ENCODE measurements at regions not wholly inside any gene's neighbourhood (a gene's known extent, or its start where the extent isn't known, plus 50 kb on each side); places are given as distances from the start of the nearest gene placed in this dataset.
"Not testable (repeated sequence)": the region's sequence is repeated elsewhere in the genome, so short reads cannot be mapped to it uniquely, and the experiment has no call there.

DNA sequence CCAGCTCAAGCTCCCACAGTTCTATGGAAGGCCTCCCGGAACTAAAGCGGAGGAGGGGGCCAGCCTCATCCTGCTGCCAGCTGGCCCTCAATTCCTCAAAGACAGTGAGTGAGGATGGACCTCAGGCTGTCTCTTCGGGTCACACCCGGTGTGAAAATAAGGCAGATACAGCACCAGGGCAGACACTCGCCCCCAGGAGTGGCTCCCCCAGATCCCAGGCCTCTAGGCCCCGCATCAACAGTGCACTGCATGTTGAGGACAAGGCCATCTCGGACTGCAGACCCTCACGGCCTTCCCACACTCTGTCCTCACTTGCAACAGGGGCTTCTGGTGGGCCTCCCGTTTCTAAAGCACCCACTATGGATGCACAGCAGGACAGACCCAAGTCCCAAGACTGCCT, 239.2 kb upstream of the ZNF322 start:
- H3K27me3 ChIP-seq; H3K9me3 ChIP-seq; H3K4me3 ChIP-seq; H3K27ac ChIP-seq; H3K36me3 ChIP-seq; DNase-seq; H3K4me1 ChIP-seq; intact Hi-C loops (cut with DNase I; ENCODE audit: low total_unique reads): not testable (repeated sequence)

DNA sequence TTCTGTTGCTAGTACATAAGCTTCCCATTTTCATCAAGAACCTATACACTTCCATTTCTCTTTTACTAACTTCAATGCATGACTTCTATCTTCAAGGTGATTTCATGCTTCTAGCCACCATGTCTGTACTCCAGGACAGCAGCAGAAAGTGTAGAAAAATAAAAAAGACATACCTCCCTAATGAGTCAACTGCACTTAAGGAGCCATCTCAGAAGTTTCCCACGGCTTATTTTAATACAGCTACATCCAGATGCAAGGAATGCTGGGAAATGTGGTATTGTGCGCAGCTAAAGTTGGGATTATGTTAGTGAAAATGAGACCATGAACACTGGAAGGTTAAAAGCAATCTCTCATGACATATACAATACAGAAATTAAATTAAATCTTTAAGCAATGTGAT, 264.7 kb upstream of the ZNF322 start:
- DNase-seq; H3K4me3 ChIP-seq; H3K27ac ChIP-seq; H3K9me3 ChIP-seq; intact Hi-C loops (cut with DNase I; ENCODE audit: low total_unique reads); H3K36me3 ChIP-seq; H3K27me3 ChIP-seq; H3K4me1 ChIP-seq: not testable (repeated sequence)

DNA sequence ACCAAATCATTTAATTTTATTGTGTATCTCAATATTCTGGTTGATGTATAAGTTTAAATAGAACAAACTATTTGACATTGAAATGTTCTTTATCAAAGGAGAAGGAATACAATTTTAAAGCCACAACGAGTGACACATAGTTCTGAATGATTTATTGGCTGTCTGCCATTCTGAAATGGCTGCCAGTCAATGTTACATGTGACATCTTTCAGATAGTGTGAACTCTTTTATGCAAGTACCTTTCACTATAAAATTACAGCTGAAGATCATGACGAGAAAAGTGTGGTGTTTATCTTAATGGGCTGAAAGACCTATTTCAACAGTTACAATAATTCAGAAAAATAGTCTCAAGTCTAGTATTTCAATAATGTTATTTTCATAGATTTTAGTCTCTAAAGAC, 268.6 kb upstream of the ZNF322 start:
- H3K27me3 ChIP-seq; H3K9me3 ChIP-seq; DNase-seq; H3K36me3 ChIP-seq; intact Hi-C loops (cut with DNase I; ENCODE audit: low total_unique reads); H3K4me1 ChIP-seq; H3K4me3 ChIP-seq; H3K27ac ChIP-seq: not testable (repeated sequence)

DNA sequence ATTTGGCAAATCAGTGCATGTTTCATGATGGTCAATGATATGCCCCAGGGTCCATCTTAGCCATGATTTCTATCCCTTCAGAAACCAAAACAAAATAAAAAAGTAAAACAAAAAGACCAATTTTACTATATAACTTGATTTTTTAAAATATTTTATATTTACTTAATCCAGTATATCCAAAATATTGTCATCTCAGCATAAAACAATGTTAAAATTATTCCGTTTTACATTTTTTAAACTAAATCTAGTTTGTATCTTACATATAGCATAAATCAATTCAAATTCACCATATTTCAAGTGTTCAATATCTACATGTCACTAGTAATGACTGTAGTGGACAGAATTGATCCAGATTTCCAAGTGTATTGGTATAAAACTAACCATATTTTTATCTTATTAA, 277.7 kb upstream of the ZNF322 start:
- H3K27me3 ChIP-seq; H3K9me3 ChIP-seq; DNase-seq; H3K36me3 ChIP-seq; H3K27ac ChIP-seq; H3K4me1 ChIP-seq; intact Hi-C loops (cut with DNase I; ENCODE audit: low total_unique reads); H3K4me3 ChIP-seq: not testable (repeated sequence)

DNA sequence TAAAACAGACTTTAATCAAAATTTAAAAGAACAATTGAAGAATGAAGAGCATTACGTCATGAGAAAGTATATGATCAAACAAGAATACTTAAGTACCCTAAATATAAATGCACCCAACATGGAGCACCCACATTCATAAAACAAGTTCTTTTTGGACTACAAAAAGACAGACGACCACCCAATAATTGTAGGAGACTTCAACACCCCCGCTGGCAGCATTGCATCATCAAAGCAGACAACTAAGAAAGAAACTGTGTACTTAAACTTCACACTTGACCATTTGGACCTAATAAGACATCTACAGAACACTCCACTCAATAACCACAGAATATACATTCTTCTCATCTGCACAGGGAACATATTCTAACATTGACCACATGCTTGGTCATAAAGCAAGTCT, 291.7 kb upstream of the ZNF322 start:
- DNase-seq; H3K4me1 ChIP-seq; H3K4me3 ChIP-seq; H3K9me3 ChIP-seq; H3K27ac ChIP-seq; intact Hi-C loops (cut with DNase I; ENCODE audit: low total_unique reads); H3K27me3 ChIP-seq; H3K36me3 ChIP-seq: not testable (repeated sequence)

DNA sequence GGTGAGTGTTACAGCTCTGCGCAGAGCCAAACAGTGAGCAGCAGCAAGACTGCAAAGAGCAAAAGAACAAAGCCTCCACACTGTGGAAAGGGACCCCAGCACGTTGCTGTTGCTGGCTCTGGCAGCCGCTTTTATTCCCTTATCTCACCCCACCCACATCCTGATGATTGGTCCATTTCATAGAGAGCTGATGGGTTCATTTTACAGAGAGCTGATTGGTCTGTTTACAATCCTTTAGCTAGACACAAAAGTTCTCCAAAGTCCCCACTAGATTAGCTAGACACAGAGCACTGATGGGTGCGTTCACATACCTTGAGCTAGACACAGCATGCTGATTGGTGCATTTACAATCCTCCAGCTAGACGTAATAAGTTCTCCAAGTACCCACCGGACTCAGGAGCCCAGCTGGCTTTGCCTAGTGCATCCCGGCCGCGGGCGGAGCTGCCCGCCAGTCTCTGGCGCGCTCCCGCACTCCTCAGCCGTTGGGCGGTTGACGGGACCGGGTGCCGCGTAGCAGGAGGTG, 291.4 kb upstream of the PRSS16 start:
- H3K36me3 ChIP-seq; H3K9me3 ChIP-seq; H3K27me3 ChIP-seq; H3K4me1 ChIP-seq; intact Hi-C loops (cut with DNase I; ENCODE audit: low total_unique reads): not testable (repeated sequence)
- Histone ChIP-seq H3K4me3 (peak overlapping the region; percentile 36 to 58), H3K27ac (peak overlapping the region; percentile 83 to 90)
- DNase-seq: peak; percentile 22 to 46

DNA sequence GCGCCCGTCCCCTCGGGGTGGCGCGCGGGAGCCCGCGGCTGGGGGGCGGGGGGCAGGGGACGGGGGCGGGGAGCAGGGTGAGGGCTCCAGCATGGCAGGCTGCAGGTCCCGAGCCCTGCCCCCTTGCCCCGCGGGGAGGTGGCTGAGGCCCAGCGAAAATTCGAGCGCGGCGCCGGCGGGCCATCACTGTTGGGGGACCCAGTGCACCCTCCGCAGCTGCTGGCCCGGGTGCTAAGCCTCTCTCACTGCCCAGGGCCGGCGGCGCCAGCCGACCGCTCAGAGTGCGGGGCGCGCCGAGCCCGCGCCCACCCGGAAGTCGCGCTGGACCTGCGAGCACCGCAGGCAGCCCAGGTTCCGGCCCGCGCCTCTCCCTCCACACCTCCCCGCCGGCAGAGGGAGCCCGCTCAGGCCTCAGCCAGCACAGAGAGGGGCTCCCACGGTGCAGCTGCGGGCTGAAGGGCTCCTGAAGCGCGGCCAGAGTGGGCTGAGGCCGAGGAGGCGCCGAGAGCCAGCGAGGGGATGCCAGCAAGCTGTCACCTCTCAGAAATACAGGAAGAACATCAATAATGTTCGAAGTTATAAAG, 290.8 kb upstream of the PRSS16 start:
- DNase-seq: peak; percentile 73 to 86
- peak in 1 of 2 donors; percentile 35 for TF ChIP-seq POLR2A (IDR thresholded peaks at IDR 0.05)
- TF ChIP-seq, protein P1, sequence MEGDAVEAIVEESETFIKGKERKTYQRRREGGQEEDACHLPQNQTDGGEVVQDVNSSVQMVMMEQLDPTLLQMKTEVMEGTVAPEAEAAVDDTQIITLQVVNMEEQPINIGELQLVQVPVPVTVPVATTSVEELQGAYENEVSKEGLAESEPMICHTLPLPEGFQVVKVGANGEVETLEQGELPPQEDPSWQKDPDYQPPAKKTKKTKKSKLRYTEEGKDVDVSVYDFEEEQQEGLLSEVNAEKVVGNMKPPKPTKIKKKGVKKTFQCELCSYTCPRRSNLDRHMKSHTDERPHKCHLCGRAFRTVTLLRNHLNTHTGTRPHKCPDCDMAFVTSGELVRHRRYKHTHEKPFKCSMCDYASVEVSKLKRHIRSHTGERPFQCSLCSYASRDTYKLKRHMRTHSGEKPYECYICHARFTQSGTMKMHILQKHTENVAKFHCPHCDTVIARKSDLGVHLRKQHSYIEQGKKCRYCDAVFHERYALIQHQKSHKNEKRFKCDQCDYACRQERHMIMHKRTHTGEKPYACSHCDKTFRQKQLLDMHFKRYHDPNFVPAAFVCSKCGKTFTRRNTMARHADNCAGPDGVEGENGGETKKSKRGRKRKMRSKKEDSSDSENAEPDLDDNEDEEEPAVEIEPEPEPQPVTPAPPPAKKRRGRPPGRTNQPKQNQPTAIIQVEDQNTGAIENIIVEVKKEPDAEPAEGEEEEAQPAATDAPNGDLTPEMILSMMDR (IDR thresholded peaks at IDR 0.05): peak; percentile 33 to 70 (median 58)
- H3K36me3 ChIP-seq; H3K27me3 ChIP-seq; intact Hi-C loops (cut with DNase I; ENCODE audit: low total_unique reads); H3K9me3 ChIP-seq; H3K4me1 ChIP-seq: not testable (repeated sequence)
- peak overlapping the region; percentile 83 to 90 for H3K27ac ChIP-seq
- H3K4me3 ChIP-seq: peak overlapping the region; percentile 36 to 58

DNA sequence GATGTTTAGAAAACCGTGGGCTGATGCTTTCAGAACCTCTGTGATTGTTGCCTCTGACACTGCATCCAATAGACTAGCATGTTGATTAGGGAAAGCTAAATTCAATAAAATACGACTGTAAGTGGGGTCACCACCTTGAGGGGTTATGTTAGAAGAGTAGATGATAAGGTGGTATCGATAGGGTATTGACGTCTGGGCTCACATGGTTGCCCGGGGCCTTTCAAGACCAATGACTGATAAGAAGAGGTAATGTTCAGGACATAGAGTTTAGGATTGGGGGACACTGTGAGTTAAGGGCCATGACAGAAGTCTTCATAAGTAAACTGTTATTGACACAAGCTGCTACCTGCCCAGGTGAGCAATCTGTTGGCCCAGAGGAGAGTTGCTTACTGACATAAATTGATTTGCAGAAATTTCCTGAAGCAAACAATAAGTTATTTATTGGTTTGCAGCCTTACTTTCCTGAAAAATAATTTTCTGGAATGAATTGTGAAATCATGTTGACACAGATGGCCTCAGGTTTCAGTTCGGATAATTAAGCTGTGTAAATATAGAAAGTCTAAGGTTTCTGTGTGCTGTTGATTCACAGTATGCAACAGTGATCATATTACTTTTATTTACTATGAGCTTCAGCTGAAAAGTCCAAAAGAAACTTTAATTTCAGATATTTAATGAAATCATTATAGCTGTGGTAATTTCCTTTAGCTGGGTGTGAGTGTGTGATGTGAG, 289.9 kb upstream of the PRSS16 start:
- peak overlapping the region; percentile 83 to 90 for H3K27ac ChIP-seq
- H3K36me3 ChIP-seq; DNase-seq; H3K4me1 ChIP-seq; intact Hi-C loops (cut with DNase I; ENCODE audit: low total_unique reads); H3K9me3 ChIP-seq; H3K27me3 ChIP-seq: not testable (repeated sequence)
- peak overlapping the region; percentile 36 to 58 for H3K4me3 ChIP-seq

DNA sequence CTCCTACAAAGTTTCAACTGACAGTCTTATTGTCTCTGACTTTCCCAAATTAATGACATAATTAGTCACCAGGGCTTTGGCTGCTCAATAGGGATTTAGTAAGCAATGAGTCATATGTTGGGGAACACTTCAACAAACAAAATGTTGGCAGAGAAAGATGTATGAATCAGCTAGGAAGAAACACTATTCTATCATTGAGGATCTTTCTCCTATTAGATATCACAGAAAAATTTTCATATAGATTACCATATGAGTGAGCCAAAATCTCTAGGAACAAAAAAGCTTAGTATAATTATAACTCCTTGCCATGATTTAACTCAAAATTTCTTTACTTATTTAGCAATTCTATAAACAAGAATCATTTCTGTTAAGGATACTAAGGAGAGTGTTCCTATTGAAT, 286.3 kb upstream of the PRSS16 start:
- not testable (repeated sequence) for H3K27me3 ChIP-seq, H3K36me3 ChIP-seq

More for the DNA sequence above, 286.3 kb upstream of the PRSS16 start:
- H3K4me3 ChIP-seq; H3K27ac ChIP-seq; H3K4me1 ChIP-seq; H3K9me3 ChIP-seq; intact Hi-C loops (cut with DNase I; ENCODE audit: low total_unique reads); DNase-seq: not testable (repeated sequence)

Measured in uterus (tissue), 3 donors.